ENCODE measurements at regions not wholly inside any gene's neighbourhood (a gene's known extent, or its start where the extent isn't known, plus 50 kb on each side); places are given as distances from the start of the nearest gene placed in this dataset.

GRCh38 chr13:76086729-76087128 is 450.6 kb downstream of the LMO7 start:
- TF ChIP-seq CTCF (IDR thresholded peaks at IDR 0.05): no peak
- Mint-ChIP-seq H3K36me3 (ENCODE audit: low read depth) (no peaks in the 10 kb centered on the region), H3K27ac (no peak overlapping the region), H3K9me3 (peaks cover 9% of the 10 kb centered on the region), H3K4me1 (ENCODE audit: low read depth) (no peaks in the 10 kb centered on the region), H3K27me3 (no peaks in the 10 kb centered on the region), H3K4me3 (no peak overlapping the region)
- CTCF ChIA-PET: no interaction called here
- Histone ChIP-seq H3K9me3 (ENCODE audit: control insufficient read depth in 1 of 2, insufficient read depth in 1 of 2, low read length in 2 of 2) (peaks cover 9 to 11% of the 10 kb centered on the region in 2 experiments), H3K27ac (ENCODE audit: low read depth in 1 of 2, low read length in 2 of 2) (no peak overlapping the region), H3K4me1 (ENCODE audit: insufficient read depth, low read length) (no peaks in the 10 kb centered on the region), H3K27me3 (ENCODE audit: control insufficient read depth in 1 of 2, insufficient read depth in 2 of 2, low read length in 2 of 2) (no peaks in the 10 kb centered on the region), H3K4me3 (ENCODE audit: low read length) (no peak overlapping the region), H3K36me3 (ENCODE audit: insufficient read depth, low read length) (no peaks in the 10 kb centered on the region)
- ATAC-seq (ENCODE audit: poor library complexity): no peak
- POLR2A ChIA-PET: no interaction called here
- intact Hi-C loops (cut with DNase I, micrococcal nuclease): no loop called here
- no peak for DNase-seq

- H3K9me3 Mint-ChIP-seq: peaks cover 8% of the 10 kb centered on the region
- no peak for TF ChIP-seq CTCF (IDR thresholded peaks at IDR 0.05)
- intact Hi-C loops (cut with DNase I, micrococcal nuclease): no loop called here
- Histone ChIP-seq H3K4me3 (ENCODE audit: low read length) (no peak overlapping the region), H3K27ac (ENCODE audit: low read depth in 1 of 2, low read length in 2 of 2) (no peak overlapping the region), H3K36me3 (ENCODE audit: insufficient read depth, low read length) (no peaks in the 10 kb centered on the region), H3K4me1 (ENCODE audit: insufficient read depth, low read length) (no peaks in the 10 kb centered on the region), H3K27me3 (ENCODE audit: control insufficient read depth in 1 of 2, insufficient read depth in 2 of 2, low read length in 2 of 2) (no peaks in the 10 kb centered on the region), H3K9me3 (ENCODE audit: control insufficient read depth in 1 of 2, insufficient read depth in 1 of 2, low read length in 2 of 2) (peaks cover 6 to 7% of the 10 kb centered on the region in 2 experiments)
- ChIA-PET CTCF (no interaction called here), POLR2A (no interaction called here)
- H3K27me3 Mint-ChIP-seq: no peaks in the 10 kb centered on the region
- no peak overlapping the region for H3K27ac Mint-ChIP-seq
- no peaks in the 10 kb centered on the region for H3K4me1 Mint-ChIP-seq (ENCODE audit: low read depth)
- no peak for ATAC-seq (ENCODE audit: poor library complexity)
- H3K36me3 Mint-ChIP-seq (ENCODE audit: low read depth): no peaks in the 10 kb centered on the region
- H3K4me3 Mint-ChIP-seq: no peak overlapping the region
- no peak for DNase-seq
These were observed 431.7 kb downstream of the LMO7 start for GRCh38 chr13:76067850-76068249.

- Mint-ChIP-seq H3K36me3 (ENCODE audit: low read depth) (no peaks in the 10 kb centered on the region), H3K27ac (no peak overlapping the region), H3K4me3 (no peak overlapping the region), H3K27me3 (peaks cover 14% of the 10 kb centered on the region), H3K9me3 (no peaks in the 10 kb centered on the region), H3K4me1 (ENCODE audit: low read depth) (no peaks in the 10 kb centered on the region)
- no peak for TF ChIP-seq CTCF (IDR thresholded peaks at IDR 0.05)
- intact Hi-C loops (cut with DNase I, micrococcal nuclease): no loop called here
- ATAC-seq (ENCODE audit: poor library complexity) (no peak), DNase-seq (no peak)
- Histone ChIP-seq H3K36me3 (ENCODE audit: insufficient read depth, low read length) (no peaks in the 10 kb centered on the region), H3K4me1 (ENCODE audit: insufficient read depth, low read length) (no peaks in the 10 kb centered on the region), H3K9me3 (ENCODE audit: control insufficient read depth in 1 of 2, insufficient read depth in 1 of 2, low read length in 2 of 2) (no peaks in the 10 kb centered on the region), H3K27ac (ENCODE audit: low read depth in 1 of 2, low read length in 2 of 2) (no peak overlapping the region), H3K4me3 (ENCODE audit: low read length) (no peak overlapping the region), H3K27me3 (ENCODE audit: control insufficient read depth in 1 of 2, insufficient read depth in 2 of 2, low read length in 2 of 2) (no peaks in the 10 kb centered on the region)
- ChIA-PET POLR2A (no interaction called here), CTCF (no interaction called here)
These were observed 417.1 kb downstream of the LMO7 start for GRCh38 chr13:76053181-76053580.
